NCI-H2081 (cell line): ENCODE measurements at regions not wholly inside any gene's neighbourhood (a gene's known extent, or its start where the extent isn't known, plus 50 kb on each side); places are given as distances from the start of the nearest gene placed in this dataset.

Experiments used
- DNase-seq, 2 experiments: peaks; one replicate each; lab custom pipeline; 2025; lab: John Stamatoyannopoulos, UW

- no peak for DNase-seq
Observed at GRCh38 chr20:51158226-51158625, 135.3 kb upstream of the KCNG1 start.

- peak; percentile 65 to 78 for DNase-seq
Observed at GRCh38 chr20:51156041-51156982, 133.4 kb upstream of the KCNG1 start.

GRCh38 chr20:51154708-51155690 is 132.1 kb upstream of the KCNG1 start:
- no peak for DNase-seq

GRCh38 chr20:51153867-51154707 is 131.2 kb upstream of the KCNG1 start:
- DNase-seq = no peak

- DNase-seq = no peak
Observed at GRCh38 chr20:51148941-51149340, 126.0 kb upstream of the KCNG1 start.

GRCh38 chr20:51144476-51144875 is 121.6 kb upstream of the KCNG1 start:
- DNase-seq = no peak

- DNase-seq = no peak
Observed at GRCh38 chr20:51143652-51144051, 120.7 kb upstream of the KCNG1 start.

- DNase-seq = no peak
Observed at GRCh38 chr20:51142448-51142847, 119.5 kb upstream of the KCNG1 start.

GRCh38 chr20:51140671-51141070 is 117.8 kb upstream of the KCNG1 start:
- no peak for DNase-seq

- DNase-seq = peak in 1 of 2 experiments; percentile 67
Observed at GRCh38 chr20:51139891-51140290, 117.0 kb upstream of the KCNG1 start.

- no peak for DNase-seq
Observed at GRCh38 chr20:51138576-51138975, 115.7 kb upstream of the KCNG1 start.

- DNase-seq = no peak
Observed at GRCh38 chr20:51137461-51137860, 114.6 kb upstream of the KCNG1 start.

- no peak for DNase-seq
Observed at GRCh38 chr20:51135926-51136715, 113.2 kb upstream of the KCNG1 start.

GRCh38 chr20:51134405-51134804 is 111.5 kb upstream of the KCNG1 start:
- no peak for DNase-seq

GRCh38 chr20:51132279-51132678 is 109.4 kb upstream of the KCNG1 start:
- no peak for DNase-seq

GRCh38 chr20:51131811-51132210 is 108.9 kb upstream of the KCNG1 start:
- DNase-seq = no peak

- no peak for DNase-seq
Observed at GRCh38 chr20:51129147-51129776, 106.4 kb upstream of the KCNG1 start.

- no peak for DNase-seq
Observed at GRCh38 chr20:51128198-51128597, 105.3 kb upstream of the KCNG1 start.

- DNase-seq = no peak
Observed at GRCh38 chr20:51127713-51128112, 104.8 kb upstream of the KCNG1 start.

- DNase-seq = no peak
Observed at GRCh38 chr20:51126337-51126736, 103.4 kb upstream of the KCNG1 start.
